OCI-LY1 (cell line): ENCODE measurements at regions not wholly inside any gene's neighbourhood (a gene's known extent, or its start where the extent isn't known, plus 50 kb on each side); places are given as distances from the start of the nearest gene placed in this dataset.

Experiments used
- H2AFZ ChIP-seq: fragments of 200-600 bp; sonication (generic), shearing (Covaris generic); 2 replicates; pipeline ENCODE4 v1.6.0; 2014; ENCODE audit warnings: antibody characterized with exemption, mild to moderate bottlenecking, low read length
- H3F3A ChIP-seq: fragments of 200-600 bp; sonication (generic), shearing (Covaris generic); 2 replicates; pipeline ENCODE4 v1.6.0; 2014; ENCODE audit warnings: mild to moderate bottlenecking, antibody characterized with exemption, low read length, moderate library complexity; ENCODE audit not compliant: insufficient read depth
- H3K27ac ChIP-seq: fragments of 200-600 bp; sonication (generic); 2 replicates; pipeline ENCODE4 v1.5.1; 2014; ENCODE audit warnings: low read length, mixed run types, mild to moderate bottlenecking, low read depth; ENCODE audit not compliant: poor library complexity, severe bottlenecking
- H3K27me3 ChIP-seq: fragments of 200-600 bp; sonication (generic); 2 replicates; pipeline ENCODE4 v1.6.0; 2014; ENCODE audit warnings: antibody characterized with exemption, mild to moderate bottlenecking, low read length, moderate library complexity; ENCODE audit not compliant: insufficient read depth
- H3K36me3 ChIP-seq: fragments of 200-600 bp; sonication (generic); 2 replicates; pipeline ENCODE4 v1.6.1; 2014; ENCODE audit warnings: mild to moderate bottlenecking, antibody characterized with exemption, low read length, moderate library complexity, mixed read lengths; ENCODE audit not compliant: insufficient read depth
- H3K4me1 ChIP-seq: fragments of 200-600 bp; sonication (generic); 2 replicates; pipeline ENCODE4 v1.5.1; 2014; ENCODE audit warnings: mild to moderate bottlenecking, low read length, moderate library complexity; ENCODE audit not compliant: insufficient read depth, severe bottlenecking
- H3K4me2 ChIP-seq: fragments of 200-600 bp; sonication (generic), shearing (Covaris generic); 2 replicates; pipeline ENCODE4 v1.6.1; 2014; ENCODE audit warnings: low read length
- H3K4me3 ChIP-seq: fragments of 200-600 bp; sonication (generic); 2 replicates; pipeline ENCODE4 v1.5.1; 2014; ENCODE audit warnings: low read length, low read depth, mild to moderate bottlenecking, mixed read lengths; ENCODE audit not compliant: poor library complexity, severe bottlenecking
- H3K79me2 ChIP-seq: fragments of 200-600 bp; shearing (Covaris generic); 2 replicates; pipeline ENCODE4 v1.6.1; 2016; ENCODE audit warnings: mixed run types, low read length, mixed read lengths; ENCODE audit not compliant: insufficient read depth
- H3K9ac ChIP-seq: fragments of 200-600 bp; sonication (generic), shearing (Covaris generic); 2 replicates; pipeline ENCODE4 v1.6.1; 2014; ENCODE audit warnings: mild to moderate bottlenecking, low read length, mixed read lengths
- H3K9me2 ChIP-seq: fragments of 200-600 bp; sonication (generic), shearing (Covaris generic); 2 replicates; pipeline ENCODE4 v1.6.1; 2014; ENCODE audit warnings: low read depth, mild to moderate bottlenecking, low read length, mixed read lengths
- H3K9me3 ChIP-seq: fragments of 200-600 bp; shearing (Covaris generic); 2 replicates; pipeline ENCODE4 v1.6.1; 2014; ENCODE audit warnings: low read length, mixed read lengths
- H4K20me1 ChIP-seq: fragments of 200-600 bp; sonication (generic), shearing (Covaris generic); 2 replicates; pipeline ENCODE4 v1.6.0; 2016; ENCODE audit warnings: mild to moderate bottlenecking, low read length; ENCODE audit not compliant: insufficient read depth
- EZH2 ChIP-seq: fragments of 200-600 bp; sonication (generic), shearing (Covaris generic); IDR thresholded peaks from 2 replicates; pipeline ENCODE4 v1.8.0; 2017; ENCODE audit warnings: borderline replicate concordance, mixed run types, mild to moderate bottlenecking, antibody characterized with exemption, low read length, moderate library complexity, mixed read lengths
- TF ChIP-seq, protein P1 (sequence below): fragments of 200-600 bp; sonication (generic), shearing (Covaris generic); IDR thresholded peaks from 2 replicates; pipeline ENCODE4 v1.5.1; 2017; ENCODE audit warnings: mild to moderate bottlenecking, antibody characterized with exemption, low read length, moderate library complexity, mixed read lengths

DNA sequence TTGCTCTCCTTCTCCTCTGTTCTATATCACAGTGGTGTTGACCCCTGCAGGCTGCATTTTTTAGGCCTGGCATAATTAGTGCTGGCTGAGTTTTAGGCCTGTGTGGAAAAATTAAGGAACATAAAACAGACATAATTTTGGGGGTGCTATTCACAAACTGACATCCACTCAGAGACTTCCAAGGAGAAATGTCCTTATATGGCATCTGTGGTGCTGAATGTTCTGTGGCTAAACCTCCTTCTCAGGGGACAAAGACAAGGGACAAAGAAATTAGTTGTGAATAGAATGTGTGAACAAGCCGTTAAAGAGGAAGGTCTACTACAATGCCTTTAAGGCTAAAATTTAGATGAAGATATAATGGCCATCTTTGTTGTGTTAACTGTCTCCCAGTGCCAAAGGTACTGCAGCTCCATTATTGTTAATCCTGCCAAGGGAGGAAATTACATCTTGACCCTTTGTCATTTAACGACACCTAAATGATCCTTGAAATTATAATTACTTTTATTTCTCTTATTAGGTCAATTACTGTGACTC lies 870.0 kb upstream of the CHAC2 start:
- H2AFZ ChIP-seq: no peak overlapping the region
- no peaks in the 10 kb centered on the region; the same call in 1 of the 2 replicates for H3K9me2 ChIP-seq
- H4K20me1 ChIP-seq: no peaks in the 10 kb centered on the region
- no peaks in the 10 kb centered on the region for H3K27me3 ChIP-seq
- H3K36me3 ChIP-seq: no peaks in the 10 kb centered on the region
- no peak overlapping the region for H3K4me3 ChIP-seq
- no peak overlapping the region for H3K9ac ChIP-seq
- H3K27ac ChIP-seq: no peak overlapping the region
- no peaks in the 10 kb centered on the region for H3K79me2 ChIP-seq
- H3K4me1 ChIP-seq: no peaks in the 10 kb centered on the region
- no peaks in the 10 kb centered on the region for H3F3A ChIP-seq
- H3K9me3 ChIP-seq: no peaks in the 10 kb centered on the region
- no peak for TF ChIP-seq EZH2
- TF ChIP-seq, protein P1, sequence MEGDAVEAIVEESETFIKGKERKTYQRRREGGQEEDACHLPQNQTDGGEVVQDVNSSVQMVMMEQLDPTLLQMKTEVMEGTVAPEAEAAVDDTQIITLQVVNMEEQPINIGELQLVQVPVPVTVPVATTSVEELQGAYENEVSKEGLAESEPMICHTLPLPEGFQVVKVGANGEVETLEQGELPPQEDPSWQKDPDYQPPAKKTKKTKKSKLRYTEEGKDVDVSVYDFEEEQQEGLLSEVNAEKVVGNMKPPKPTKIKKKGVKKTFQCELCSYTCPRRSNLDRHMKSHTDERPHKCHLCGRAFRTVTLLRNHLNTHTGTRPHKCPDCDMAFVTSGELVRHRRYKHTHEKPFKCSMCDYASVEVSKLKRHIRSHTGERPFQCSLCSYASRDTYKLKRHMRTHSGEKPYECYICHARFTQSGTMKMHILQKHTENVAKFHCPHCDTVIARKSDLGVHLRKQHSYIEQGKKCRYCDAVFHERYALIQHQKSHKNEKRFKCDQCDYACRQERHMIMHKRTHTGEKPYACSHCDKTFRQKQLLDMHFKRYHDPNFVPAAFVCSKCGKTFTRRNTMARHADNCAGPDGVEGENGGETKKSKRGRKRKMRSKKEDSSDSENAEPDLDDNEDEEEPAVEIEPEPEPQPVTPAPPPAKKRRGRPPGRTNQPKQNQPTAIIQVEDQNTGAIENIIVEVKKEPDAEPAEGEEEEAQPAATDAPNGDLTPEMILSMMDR: no peak
- H3K4me2 ChIP-seq: no peak overlapping the region

DNA sequence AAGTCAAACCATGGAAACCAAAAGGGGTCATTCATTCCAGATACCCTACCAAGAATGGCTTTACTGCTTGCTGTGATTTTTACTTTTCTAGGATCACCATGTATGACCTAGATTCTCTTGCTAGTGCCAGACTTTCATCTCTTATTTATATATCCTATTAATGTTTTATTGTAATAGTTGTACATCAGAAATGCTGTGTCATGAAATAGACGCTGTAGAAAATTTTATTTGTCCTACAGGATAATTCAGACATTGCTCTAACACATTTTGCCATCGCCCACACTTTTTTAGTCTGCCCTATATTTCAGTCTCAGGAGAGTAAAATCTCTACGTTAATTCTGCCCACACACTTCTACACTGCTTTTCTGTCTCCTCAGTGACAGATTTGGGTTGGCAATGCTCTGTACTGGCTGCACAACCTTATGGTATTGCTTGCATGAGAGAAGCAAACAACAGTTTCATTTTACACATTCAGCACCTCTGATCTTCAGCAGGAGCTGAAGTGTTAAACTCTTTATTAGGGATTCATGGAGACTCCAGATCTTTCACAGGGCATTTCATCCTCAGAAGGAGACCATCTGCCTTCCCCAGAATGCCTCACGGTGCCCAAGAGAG lies 871.8 kb upstream of the CHAC2 start:
- Histone ChIP-seq H2AFZ (no peak overlapping the region), H3K4me3 (no peak overlapping the region), H3F3A (no peaks in the 10 kb centered on the region), H4K20me1 (no peaks in the 10 kb centered on the region), H3K9me2 (no peaks in the 10 kb centered on the region; the same call in 1 of the 2 replicates), H3K4me2 (no peak overlapping the region), H3K27me3 (no peaks in the 10 kb centered on the region), H3K79me2 (no peaks in the 10 kb centered on the region), H3K4me1 (no peaks in the 10 kb centered on the region), H3K36me3 (no peaks in the 10 kb centered on the region), H3K27ac (no peak overlapping the region), H3K9me3 (no peaks in the 10 kb centered on the region), H3K9ac (no peak overlapping the region)
- TF ChIP-seq, protein P1: no peak
- no peak for TF ChIP-seq EZH2

DNA sequence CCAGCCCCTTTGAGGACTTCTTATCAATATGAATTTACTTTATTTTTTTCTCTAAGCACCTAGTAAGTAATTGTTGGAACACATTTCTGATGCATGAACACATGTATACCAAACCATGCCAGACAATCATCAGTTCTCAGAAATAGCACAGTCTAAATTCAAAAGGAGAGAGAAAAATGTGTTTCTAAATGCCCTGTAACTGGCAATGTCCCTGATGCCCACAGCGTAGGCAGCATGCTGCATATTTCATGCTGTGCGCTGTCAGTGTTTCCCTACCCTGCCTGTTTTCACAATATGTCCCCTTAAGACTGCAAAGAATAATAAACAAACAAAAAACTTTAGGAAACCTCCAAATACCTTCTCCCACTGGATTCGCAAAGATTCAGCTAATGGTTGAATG lies 881.0 kb upstream of the CHAC2 start:
- Histone ChIP-seq H3K27ac (no peak overlapping the region), H3K9me3 (no peaks in the 10 kb centered on the region), H3K4me1 (no peaks in the 10 kb centered on the region), H3K27me3 (no peaks in the 10 kb centered on the region), H3K36me3 (no peaks in the 10 kb centered on the region), H3K9ac (no peak overlapping the region), H3K79me2 (no peaks in the 10 kb centered on the region), H4K20me1 (no peaks in the 10 kb centered on the region), H3F3A (no peaks in the 10 kb centered on the region), H3K9me2 (no peaks in the 10 kb centered on the region), H2AFZ (no peak overlapping the region), H3K4me3 (no peak overlapping the region), H3K4me2 (no peak overlapping the region)
- no peak for TF ChIP-seq EZH2
- TF ChIP-seq, protein P1: no peak
